Testis (tissue), 2 donors: ENCODE measurements at regions not wholly inside any gene's neighbourhood (a gene's known extent, or its start where the extent isn't known, plus 50 kb on each side); places are given as distances from the start of the nearest gene placed in this dataset.

Experiments used
- POLR2A ChIP-seq: fragments of 450-650 bp; IDR thresholded peaks from one replicate; pipeline ENCODE4 v1.6.1; 2017; ENCODE audit warnings: antibody characterized with exemption, mild to moderate bottlenecking, moderate library complexity
- TF ChIP-seq, protein P1 (sequence below), 3 experiments: fragments of 450-650 bp in 2 of 3; fragments of 200-600 bp in 1 of 3; sonication (generic) in 1 of 3; IDR thresholded peaks; one replicate each; pipeline ENCODE4 v1.5.1; 2016 to 2019; ENCODE audit warnings: antibody characterized with exemption in 3 of 3, mild to moderate bottlenecking in 2 of 3, moderate library complexity in 1 of 3

DNA sequence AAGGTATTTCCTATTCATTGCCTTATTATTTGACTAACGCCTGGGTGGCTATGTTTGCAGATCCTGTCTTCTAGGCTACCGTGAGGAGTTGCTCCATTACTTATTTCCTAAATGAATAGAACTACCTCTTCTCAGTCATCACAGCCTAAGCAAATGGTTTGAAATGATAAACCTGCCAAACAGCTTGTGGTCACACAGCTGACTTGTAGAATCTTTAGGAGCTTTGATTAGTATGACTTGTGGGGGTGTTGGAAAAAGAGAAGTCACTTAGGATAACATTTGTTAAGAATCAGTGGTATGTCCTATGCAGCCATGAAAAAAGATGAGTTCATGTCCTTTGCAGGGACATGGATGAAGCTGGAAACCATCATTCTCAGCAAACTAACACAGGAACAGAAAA, 169.3 kb downstream of the PPARGC1A start:
- TF ChIP-seq, protein P1, sequence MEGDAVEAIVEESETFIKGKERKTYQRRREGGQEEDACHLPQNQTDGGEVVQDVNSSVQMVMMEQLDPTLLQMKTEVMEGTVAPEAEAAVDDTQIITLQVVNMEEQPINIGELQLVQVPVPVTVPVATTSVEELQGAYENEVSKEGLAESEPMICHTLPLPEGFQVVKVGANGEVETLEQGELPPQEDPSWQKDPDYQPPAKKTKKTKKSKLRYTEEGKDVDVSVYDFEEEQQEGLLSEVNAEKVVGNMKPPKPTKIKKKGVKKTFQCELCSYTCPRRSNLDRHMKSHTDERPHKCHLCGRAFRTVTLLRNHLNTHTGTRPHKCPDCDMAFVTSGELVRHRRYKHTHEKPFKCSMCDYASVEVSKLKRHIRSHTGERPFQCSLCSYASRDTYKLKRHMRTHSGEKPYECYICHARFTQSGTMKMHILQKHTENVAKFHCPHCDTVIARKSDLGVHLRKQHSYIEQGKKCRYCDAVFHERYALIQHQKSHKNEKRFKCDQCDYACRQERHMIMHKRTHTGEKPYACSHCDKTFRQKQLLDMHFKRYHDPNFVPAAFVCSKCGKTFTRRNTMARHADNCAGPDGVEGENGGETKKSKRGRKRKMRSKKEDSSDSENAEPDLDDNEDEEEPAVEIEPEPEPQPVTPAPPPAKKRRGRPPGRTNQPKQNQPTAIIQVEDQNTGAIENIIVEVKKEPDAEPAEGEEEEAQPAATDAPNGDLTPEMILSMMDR (IDR thresholded peaks at IDR 0.05), result no peak
- no peak for TF ChIP-seq POLR2A
